ENCODE measurements at regions not wholly inside any gene's neighbourhood (a gene's known extent, or its start where the extent isn't known, plus 50 kb on each side); places are given as distances from the start of the nearest gene placed in this dataset.

- no peaks in the 10 kb centered on the region for H3K27me3 ChIP-seq (ENCODE audit: insufficient read depth, poor library complexity, severe bottlenecking)
- TF ChIP-seq POLR2AphosphoS5 (IDR thresholded peaks at IDR 0.05; ENCODE audit: low read depth): no peak
- TF ChIP-seq GABPA (IDR thresholded peaks at IDR 0.05; ENCODE audit: low read depth): no peak
- TF ChIP-seq CTCF (IDR thresholded peaks at IDR 0.05; ENCODE audit: insufficient read depth, low read length): no peak
- no peak for TF ChIP-seq REST (IDR thresholded peaks at IDR 0.05; ENCODE audit: insufficient replicate concordance, low read depth)
- no peak for TF ChIP-seq SPI1 (IDR thresholded peaks at IDR 0.05; ENCODE audit: borderline replicate concordance, low read depth)
- no peak overlapping the region for H3K27ac ChIP-seq (replicated peaks)
- DNase-seq (ENCODE audit: low read depth in 1 of 2, low spot score in 1 of 2): no peak
- no peak overlapping the region for H3K4me3 ChIP-seq (replicated peaks; ENCODE audit: insufficient read depth, low read length)
These were observed 129.7 kb upstream of the ADGRL2 start for GRCh38 chr1:81671038-81671437.

GRCh38 chr1:81670286-81670685 lies 130.4 kb upstream of the ADGRL2 start:
- no peak for TF ChIP-seq CTCF (IDR thresholded peaks at IDR 0.05; ENCODE audit: insufficient read depth, low read length)
- TF ChIP-seq REST (IDR thresholded peaks at IDR 0.05; ENCODE audit: insufficient replicate concordance, low read depth): no peak
- no peak for TF ChIP-seq SPI1 (IDR thresholded peaks at IDR 0.05; ENCODE audit: borderline replicate concordance, low read depth)
- TF ChIP-seq POLR2AphosphoS5 (IDR thresholded peaks at IDR 0.05; ENCODE audit: low read depth): no peak
- TF ChIP-seq GABPA (IDR thresholded peaks at IDR 0.05; ENCODE audit: low read depth): no peak
- H3K27me3 ChIP-seq (ENCODE audit: insufficient read depth, poor library complexity, severe bottlenecking): no peaks in the 10 kb centered on the region
- no peak for DNase-seq (ENCODE audit: low read depth in 1 of 2, low spot score in 1 of 2)
- no peak overlapping the region for H3K27ac ChIP-seq (replicated peaks)
- H3K4me3 ChIP-seq (replicated peaks; ENCODE audit: insufficient read depth, low read length): no peak overlapping the region

- no peak overlapping the region for H3K4me3 ChIP-seq (replicated peaks; ENCODE audit: insufficient read depth, low read length)
- no peak for TF ChIP-seq POLR2AphosphoS5 (IDR thresholded peaks at IDR 0.05; ENCODE audit: low read depth)
- no peak for TF ChIP-seq REST (IDR thresholded peaks at IDR 0.05; ENCODE audit: insufficient replicate concordance, low read depth)
- DNase-seq (ENCODE audit: low read depth in 1 of 2, low spot score in 1 of 2): no peak
- H3K27me3 ChIP-seq (ENCODE audit: insufficient read depth, poor library complexity, severe bottlenecking): no peaks in the 10 kb centered on the region
- no peak overlapping the region for H3K27ac ChIP-seq (replicated peaks)
These were observed 134.1 kb upstream of the ADGRL2 start for GRCh38 chr1:81666586-81666985.

GRCh38 chr1:81664341-81664740 lies 136.4 kb upstream of the ADGRL2 start:
- Histone ChIP-seq H3K27ac (replicated peaks) (no peak overlapping the region), H3K4me3 (replicated peaks; ENCODE audit: insufficient read depth, low read length) (no peak overlapping the region), H3K27me3 (ENCODE audit: insufficient read depth, poor library complexity, severe bottlenecking) (no peaks in the 10 kb centered on the region)
- DNase-seq (ENCODE audit: low read depth in 1 of 2, low spot score in 1 of 2): no peak
- TF ChIP-seq REST (IDR thresholded peaks at IDR 0.05; ENCODE audit: insufficient replicate concordance, low read depth) (no peak), GABPA (IDR thresholded peaks at IDR 0.05; ENCODE audit: low read depth) (no peak), SPI1 (IDR thresholded peaks at IDR 0.05; ENCODE audit: borderline replicate concordance, low read depth) (no peak), CTCF (IDR thresholded peaks at IDR 0.05; ENCODE audit: insufficient read depth, low read length) (no peak), POLR2AphosphoS5 (IDR thresholded peaks at IDR 0.05; ENCODE audit: low read depth) (no peak)
